GM12878 (cell line): ENCODE measurements at regions not wholly inside any gene's neighbourhood (a gene's known extent, or its start where the extent isn't known, plus 50 kb on each side); places are given as distances from the start of the nearest gene placed in this dataset.

Experiments
- BCLAF1 ChIP-seq: fragments of 450-650 bp; IDR thresholded peaks from 2 replicates; pipeline ENCODE4 v1.6.1; 2017; ENCODE audit warnings: antibody characterized with exemption, mild to moderate bottlenecking, moderate library complexity
- CTCF ChIP-seq, 3 experiments: IDR thresholded peaks in 2 of 3; conservative IDR thresholded peaks in 1 of 3; 2 replicates each; pipeline ENCODE4 v1.5.1; 2011; ENCODE audit warnings: low read depth in 3 of 3, low read length in 3 of 3, mild to moderate bottlenecking in 3 of 3, control low read depth in 2 of 3, moderate library complexity in 2 of 3, inconsistent platforms in 1 of 3, mixed read lengths in 1 of 3; ENCODE audit not compliant: control insufficient read depth in 2 of 3, insufficient read depth in 1 of 3; ENCODE audit errors: extremely low read depth in 1 of 3
- ETV6 ChIP-seq, 2 experiments: fragments of 450-650 bp in 1 of 2; IDR thresholded peaks in 1 of 2; conservative IDR thresholded peaks in 1 of 2; 2 replicates each; pipeline ENCODE4 v1.6.1; 2014; ENCODE audit warnings: antibody characterized with exemption in 1 of 2, borderline replicate concordance in 1 of 2, low read depth in 1 of 2, mild to moderate bottlenecking in 1 of 2, moderate library complexity in 1 of 2
- FOS ChIP-seq: IDR thresholded peaks from 3 replicates; pipeline ENCODE4 v1.6.1; 2011; ENCODE audit warnings: borderline replicate concordance; ENCODE audit not compliant: insufficient read length; ENCODE audit errors: extremely low read depth
- NBN ChIP-seq: fragments of 450-650 bp; IDR thresholded peaks from 2 replicates; pipeline ENCODE4 v1.6.1; 2016
- POLR2A ChIP-seq: IDR thresholded peaks from 2 replicates; pipeline ENCODE4 v1.6.1; 2011; ENCODE audit warnings: low read depth, mild to moderate bottlenecking, low read length
- REST ChIP-seq: IDR thresholded peaks from 2 replicates; pipeline ENCODE4 v1.6.1; 2012; ENCODE audit warnings: mild to moderate bottlenecking, low read depth, low read length
- SMC3 ChIP-seq: IDR thresholded peaks from 2 replicates; pipeline ENCODE4 v1.6.1; 2011; ENCODE audit warnings: low read length, improper control_type of control experiment, borderline replicate concordance
- TAF1 ChIP-seq: IDR thresholded peaks from 2 replicates; pipeline ENCODE4 v1.6.1; 2011; ENCODE audit warnings: mild to moderate bottlenecking, low read depth, low read length, borderline replicate concordance
- TARDBP ChIP-seq: IDR thresholded peaks from 2 replicates; pipeline ENCODE4 v1.6.1; 2016; ENCODE audit warnings: borderline replicate concordance

- TF ChIP-seq TAF1 (no peak), CTCF (IDR thresholded peaks at IDR 0.05 in 2 of 3, conservative IDR thresholded peaks at IDR 0.05 in 1 of 3; ENCODE audit: control insufficient read depth in 2 of 3, extremely low read depth in 1 of 3, insufficient read depth in 1 of 3, low read depth in 3 of 3, low read length in 3 of 3) (no peak), ETV6 (conservative IDR thresholded peaks at IDR 0.05 in 1 of 2, IDR thresholded peaks at IDR 0.05 in 1 of 2; ENCODE audit: borderline replicate concordance in 1 of 2, low read depth in 1 of 2) (no peak), NBN (no peak), BCLAF1 (no peak), POLR2A (no peak), REST (no peak), SMC3 (no peak), FOS (no peak), TARDBP (no peak)
Measured at GRCh38 chr5:51475628-51476027, 92.4 kb downstream of the ISL1 start.
